ENCODE measurements at regions not wholly inside any gene's neighbourhood (a gene's known extent, or its start where the extent isn't known, plus 50 kb on each side); places are given as distances from the start of the nearest gene placed in this dataset.
"Not testable (repeated sequence)": the region's sequence is repeated elsewhere in the genome, so short reads cannot be mapped to it uniquely, and the experiment has no call there.

GRCh38 chrX:52261125-52261462 is 76.4 kb downstream of the MAGED4 start:
- H3K4me3 Mint-ChIP-seq: peak overlapping the region; percentile 93 to 100 (median 97)
- peak overlapping the region; percentile 95 to 100 (median 99) for H3K27ac Mint-ChIP-seq
- no peaks in the 10 kb centered on the region for H3K36me3 Mint-ChIP-seq
- H3K27me3 Mint-ChIP-seq: peaks cover 6% of the 10 kb centered on the region
- H3K4me1 Mint-ChIP-seq: peaks cover 7 to 14% (median 11%) of the 10 kb centered on the region in 3 donors
- no peaks in the 10 kb centered on the region for H3K9me3 Mint-ChIP-seq

- Mint-ChIP-seq H3K36me3 (no peaks in the 10 kb centered on the region), H3K4me1 (peaks cover 7 to 14% (median 11%) of the 10 kb centered on the region in 3 donors), H3K27ac (peak overlapping the region; percentile 95 to 100 (median 99)), H3K4me3 (peak overlapping the region; percentile 93 to 100 (median 97)), H3K9me3 (no peaks in the 10 kb centered on the region), H3K27me3 (peaks cover 6% of the 10 kb centered on the region)
These were observed 76.9 kb downstream of the MAGED4 start for GRCh38 chrX:52261463-52262194.

- peaks cover 4% of the 10 kb centered on the region for H3K27me3 Mint-ChIP-seq
- H3K4me1 Mint-ChIP-seq: peaks cover 7 to 14% (median 11%) of the 10 kb centered on the region in 3 donors
- H3K9me3 Mint-ChIP-seq: no peaks in the 10 kb centered on the region
- peak overlapping the region; percentile 95 to 100 (median 99) for H3K27ac Mint-ChIP-seq
- H3K36me3 Mint-ChIP-seq: no peaks in the 10 kb centered on the region
- H3K4me3 Mint-ChIP-seq: peak overlapping the region; percentile 93 to 100 (median 97)
These were observed 77.5 kb downstream of the MAGED4 start for GRCh38 chrX:52262195-52262546.

- H3K4me1 Mint-ChIP-seq: peaks cover 7 to 14% (median 11%) of the 10 kb centered on the region in 3 donors
- H3K9me3 Mint-ChIP-seq: no peaks in the 10 kb centered on the region
- no peaks in the 10 kb centered on the region for H3K36me3 Mint-ChIP-seq
- H3K27me3 Mint-ChIP-seq: peaks cover 4% of the 10 kb centered on the region
- peak overlapping the region in 2 of 3 donors; percentile 15 to 99 for H3K27ac Mint-ChIP-seq
- peak overlapping the region in 2 of 4 donors; percentile 18 to 59 for H3K4me3 Mint-ChIP-seq
These were observed 78.7 kb downstream of the MAGED4 start for GRCh38 chrX:52263417-52263816.

- H3K27me3 Mint-ChIP-seq: peaks cover 10% of the 10 kb centered on the region
- H3K4me3 Mint-ChIP-seq: no peak overlapping the region
- H3K27ac Mint-ChIP-seq: no peak overlapping the region
- no peaks in the 10 kb centered on the region for H3K9me3 Mint-ChIP-seq
- H3K36me3 Mint-ChIP-seq: no peaks in the 10 kb centered on the region
- H3K4me1 Mint-ChIP-seq: peaks cover 7 to 13% (median 11%) of the 10 kb centered on the region in 3 donors
These were observed 81.0 kb downstream of the MAGED4 start for GRCh38 chrX:52265713-52266112.

- not testable (repeated sequence) for H3K27ac Mint-ChIP-seq, H3K4me1 Mint-ChIP-seq, H3K36me3 Mint-ChIP-seq, H3K4me3 Mint-ChIP-seq, H3K9me3 Mint-ChIP-seq
- peaks cover 15% of the 10 kb centered on the region for H3K27me3 Mint-ChIP-seq
These were observed 83.8 kb downstream of the MAGED4 start for GRCh38 chrX:52268502-52268901.

- Mint-ChIP-seq H3K9me3 (no peaks in the 10 kb centered on the region), H3K27me3 (peaks cover 14% of the 10 kb centered on the region), H3K4me1 (no peaks in the 10 kb centered on the region), H3K27ac (no peak overlapping the region), H3K36me3 (no peaks in the 10 kb centered on the region), H3K4me3 (no peak overlapping the region)
These were observed 85.9 kb downstream of the MAGED4 start for GRCh38 chrX:52270453-52271116.

- Mint-ChIP-seq H3K27me3 (peaks cover 14% of the 10 kb centered on the region), H3K4me3 (no peak overlapping the region), H3K4me1 (no peaks in the 10 kb centered on the region), H3K36me3 (no peaks in the 10 kb centered on the region), H3K27ac (peak overlapping the region in 1 of 3 donors; percentile 18), H3K9me3 (no peaks in the 10 kb centered on the region)
These were observed 86.5 kb downstream of the MAGED4 start for GRCh38 chrX:52271206-52271605.

- Mint-ChIP-seq H3K4me3 (no peak overlapping the region), H3K27ac (no peak overlapping the region), H3K27me3 (peaks cover 3% of the 10 kb centered on the region), H3K36me3 (no peaks in the 10 kb centered on the region), H3K4me1 (peaks cover 6 to 13% (median 9%) of the 10 kb centered on the region in 3 donors), H3K9me3 (peaks cover 0 to 3% (median 0%) of the 10 kb centered on the region in 3 donors)
These were observed 91.2 kb upstream of the XAGE2 start for GRCh38 chrX:52277666-52278065.

GRCh38 chrX:52280812-52281211 is 88.0 kb upstream of the XAGE2 start:
- H3K27me3 Mint-ChIP-seq: no peaks in the 10 kb centered on the region
- H3K36me3 Mint-ChIP-seq: no peaks in the 10 kb centered on the region
- peak overlapping the region in 1 of 4 donors; percentile 4 for H3K4me3 Mint-ChIP-seq

GRCh38 chrX:52284865-52285264 is 84.0 kb upstream of the XAGE2 start:
- H3K4me3 Mint-ChIP-seq: no peak overlapping the region
- no peak overlapping the region for H3K27ac Mint-ChIP-seq
- H3K4me1 Mint-ChIP-seq: peaks cover 6 to 13% (median 9%) of the 10 kb centered on the region in 3 donors
- H3K36me3 Mint-ChIP-seq: no peaks in the 10 kb centered on the region
- H3K27me3 Mint-ChIP-seq: peaks cover 2% of the 10 kb centered on the region
- H3K9me3 Mint-ChIP-seq: peaks cover 0 to 9% (median 0%) of the 10 kb centered on the region in 3 donors

More at GRCh38 chrX:52280812-52281211, 88.0 kb upstream of the XAGE2 start:
- Mint-ChIP-seq H3K9me3 (peaks cover 0 to 3% (median 0%) of the 10 kb centered on the region in 3 donors), H3K27ac (peak overlapping the region; percentile 7 to 83 (median 72)), H3K4me1 (peaks cover 6 to 13% (median 9%) of the 10 kb centered on the region in 3 donors)

GRCh38 chrX:52298968-52299367 is 69.9 kb upstream of the XAGE2 start:
- H3K9me3 Mint-ChIP-seq, H3K27ac Mint-ChIP-seq, H3K36me3 Mint-ChIP-seq, H3K4me1 Mint-ChIP-seq, H3K4me3 Mint-ChIP-seq, H3K27me3 Mint-ChIP-seq: not testable (repeated sequence)

GRCh38 chrX:52308532-52308931 is 60.3 kb upstream of the XAGE2 start:
- not testable (repeated sequence) for H3K27me3 Mint-ChIP-seq, H3K4me1 Mint-ChIP-seq, H3K36me3 Mint-ChIP-seq, H3K27ac Mint-ChIP-seq, H3K9me3 Mint-ChIP-seq, H3K4me3 Mint-ChIP-seq
